ENCODE measurements at regions not wholly inside any gene's neighbourhood (a gene's known extent, or its start where the extent isn't known, plus 50 kb on each side); places are given as distances from the start of the nearest gene placed in this dataset.
"Not testable (repeated sequence)": the region's sequence is repeated elsewhere in the genome, so short reads cannot be mapped to it uniquely, and the experiment has no call there.

GRCh38 chr4:18645351-18645750 lies 623.8 kb upstream of the LCORL start:
- no peak for DNase-seq (ENCODE audit: low read depth)

GRCh38 chr4:18641334-18641733 lies 619.8 kb upstream of the LCORL start:
- no peak for DNase-seq (ENCODE audit: low read depth)

- DNase-seq (ENCODE audit: low read depth): no peak
Observed at GRCh38 chr4:18638031-18638430, 616.5 kb upstream of the LCORL start.

- no peak for DNase-seq (ENCODE audit: low read depth)
Observed at GRCh38 chr4:18636001-18636585, 614.5 kb upstream of the LCORL start.

GRCh38 chr4:18635531-18635930 lies 614.0 kb upstream of the LCORL start:
- no peak for DNase-seq (ENCODE audit: low read depth)

- DNase-seq (ENCODE audit: low read depth): no peak
Observed at GRCh38 chr4:18631586-18631985, 610.0 kb upstream of the LCORL start.

- no peak for DNase-seq (ENCODE audit: low read depth)
Observed at GRCh38 chr4:18630218-18631110, 608.9 kb upstream of the LCORL start.

- DNase-seq (ENCODE audit: low read depth): no peak
Observed at GRCh38 chr4:18627447-18628005, 606.0 kb upstream of the LCORL start.

GRCh38 chr4:18626996-18627395 lies 605.4 kb upstream of the LCORL start:
- no peak for DNase-seq (ENCODE audit: low read depth)

GRCh38 chr4:18626366-18626765 lies 604.8 kb upstream of the LCORL start:
- DNase-seq (ENCODE audit: low read depth): no peak

- DNase-seq (ENCODE audit: low read depth): no peak
Observed at GRCh38 chr4:18621186-18621585, 599.6 kb upstream of the LCORL start.

GRCh38 chr4:18616720-18617119 lies 595.2 kb upstream of the LCORL start:
- no peak for DNase-seq (ENCODE audit: low read depth)

- no peak for DNase-seq (ENCODE audit: low read depth)
Observed at GRCh38 chr4:18611026-18611425, 589.5 kb upstream of the LCORL start.

GRCh38 chr4:18608908-18609533 lies 587.5 kb upstream of the LCORL start:
- no peak for DNase-seq (ENCODE audit: low read depth)

GRCh38 chr4:18602610-18603009 lies 581.1 kb upstream of the LCORL start:
- DNase-seq (ENCODE audit: low read depth): not testable (repeated sequence)

- DNase-seq (ENCODE audit: low read depth): peak; percentile 36
Observed at GRCh38 chr4:18593297-18594002, 571.9 kb upstream of the LCORL start.

GRCh38 chr4:18582841-18583240 lies 561.3 kb upstream of the LCORL start:
- DNase-seq (ENCODE audit: low read depth): no peak

- DNase-seq (ENCODE audit: low read depth): no peak
Observed at GRCh38 chr4:18578307-18578706, 556.8 kb upstream of the LCORL start.

GRCh38 chr4:18572481-18572880 lies 550.9 kb upstream of the LCORL start:
- DNase-seq (ENCODE audit: low read depth): no peak

GRCh38 chr4:18571301-18571761 lies 549.8 kb upstream of the LCORL start:
- DNase-seq (ENCODE audit: low read depth): no peak

GRCh38 chr4:18570370-18570769 lies 548.8 kb upstream of the LCORL start:
- no peak for DNase-seq (ENCODE audit: low read depth)

- no peak for DNase-seq (ENCODE audit: low read depth)
Observed at GRCh38 chr4:18568600-18568999, 547.0 kb upstream of the LCORL start.
